GM12865 (cell line): ENCODE measurements at regions not wholly inside any gene's neighbourhood (a gene's known extent, or its start where the extent isn't known, plus 50 kb on each side); places are given as distances from the start of the nearest gene placed in this dataset.

Experiments used
- DNase-seq: peaks from one replicate; pipeline ENCODE4 v3.0.0; 2010; ENCODE audit warnings: low read depth
- H3K4me3 ChIP-seq: 2 replicates; pipeline ENCODE4 v1.5.1; 2011; ENCODE audit warnings: mild to moderate bottlenecking, low read depth, low read length, control low read depth
- CTCF ChIP-seq: IDR thresholded peaks from 2 replicates; pipeline ENCODE4 v1.5.1; 2011; ENCODE audit warnings: low read length, control low read depth, low read depth, inconsistent platforms; ENCODE audit not compliant: insufficient read depth; ENCODE audit errors: missing control alignments

DNA sequence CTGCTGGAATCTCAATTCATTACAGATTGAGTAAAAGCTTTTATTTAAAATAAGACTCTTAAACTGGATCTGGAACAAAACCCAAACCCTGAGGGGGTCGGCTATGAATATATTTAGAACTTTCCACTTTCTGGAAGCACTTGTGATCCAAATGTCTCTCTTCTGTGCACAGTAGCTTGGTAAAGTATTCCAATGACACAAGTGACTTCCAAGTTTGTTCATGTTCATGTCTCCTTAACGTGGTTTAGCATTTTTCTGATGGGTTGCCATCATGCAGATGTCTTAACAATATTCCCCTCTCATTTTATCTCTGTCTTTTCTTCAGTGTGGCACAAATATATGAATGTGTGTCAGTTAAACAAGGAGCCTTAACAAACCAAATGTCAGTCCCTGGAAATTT, 191.9 kb upstream of the SORCS1 start:
- no peak overlapping the region for H3K4me3 ChIP-seq
- DNase-seq = no peak
- TF ChIP-seq CTCF = no peak

DNA sequence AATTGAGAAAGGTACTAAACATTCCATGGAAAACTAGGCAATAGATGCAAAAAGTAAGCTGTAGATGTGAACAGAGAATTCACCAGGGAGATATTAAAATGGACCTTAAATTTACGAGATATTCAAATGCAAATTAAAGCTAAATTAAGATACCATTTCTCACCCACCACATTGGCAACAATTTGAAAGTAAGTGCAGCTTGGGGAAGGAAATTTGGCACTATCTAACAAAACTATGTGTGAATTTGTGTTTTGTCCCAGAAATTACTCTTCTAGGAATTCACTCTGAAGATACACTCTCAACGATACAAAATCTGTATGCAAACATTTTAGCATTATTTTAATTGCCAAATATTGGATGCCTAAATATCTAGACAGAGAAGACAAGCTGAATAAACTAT, 178.2 kb upstream of the SORCS1 start:
- no peak for DNase-seq
- H3K4me3 ChIP-seq = no peak overlapping the region
- no peak for TF ChIP-seq CTCF

DNA sequence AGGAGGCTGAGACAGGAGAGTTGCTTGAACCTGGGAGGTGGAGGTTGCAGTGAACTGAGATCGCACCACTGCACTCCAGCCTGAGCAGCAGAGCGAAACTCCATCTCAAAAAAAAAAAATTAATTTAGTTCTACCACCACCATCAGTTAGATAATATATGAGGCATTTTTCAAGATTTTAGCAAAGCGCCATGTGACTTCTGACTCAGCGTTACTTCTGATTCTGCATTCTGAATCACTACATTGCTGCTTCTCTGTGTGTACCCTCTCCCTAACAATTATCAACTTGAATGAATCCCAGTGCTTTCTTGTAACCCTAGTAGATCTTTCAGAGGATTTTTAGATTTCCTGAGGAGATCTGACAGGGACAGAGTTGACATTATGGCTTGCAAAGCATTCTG, 176.8 kb upstream of the SORCS1 start:
- no peak for TF ChIP-seq CTCF
- DNase-seq = no peak
- H3K4me3 ChIP-seq = no peak overlapping the region

DNA sequence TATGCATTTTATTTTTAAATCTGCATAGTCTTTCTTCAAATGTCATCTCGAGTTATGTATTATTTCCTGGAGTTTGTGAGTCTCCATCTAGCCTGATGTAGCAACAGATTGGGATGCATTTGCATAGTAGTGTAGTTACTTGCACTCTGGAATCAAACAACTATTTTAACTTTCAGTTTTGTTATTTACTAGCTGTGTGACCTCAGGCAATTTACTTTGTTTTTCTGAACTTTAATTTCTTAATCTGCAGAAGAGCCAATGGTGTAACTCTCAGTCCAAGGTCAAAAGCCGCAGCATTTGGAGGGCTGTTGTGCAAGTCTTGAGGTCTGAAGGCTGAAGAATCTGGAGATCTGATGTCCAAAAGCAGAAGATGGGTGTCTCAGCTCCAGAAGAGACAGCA, 175.8 kb upstream of the SORCS1 start:
- H3K4me3 ChIP-seq = no peak overlapping the region
- TF ChIP-seq CTCF = no peak
- no peak for DNase-seq

- H3K4me3 ChIP-seq = no peak overlapping the region
- no peak for DNase-seq
- no peak for TF ChIP-seq CTCF
Observed at GRCh38 chr10:107336061-107336460, 171.6 kb upstream of the SORCS1 start.

- TF ChIP-seq CTCF = no peak
- DNase-seq = no peak
- no peak overlapping the region for H3K4me3 ChIP-seq
Observed at GRCh38 chr10:107317592-107317991, 153.1 kb upstream of the SORCS1 start.

- no peak for DNase-seq
- H3K4me3 ChIP-seq = no peak overlapping the region
- TF ChIP-seq CTCF = no peak
Observed at GRCh38 chr10:107303203-107303602, 138.7 kb upstream of the SORCS1 start.
